Cardiac muscle cell (in vitro differentiated cells and primary cell): ENCODE measurements at regions not wholly inside any gene's neighbourhood (a gene's known extent, or its start where the extent isn't known, plus 50 kb on each side); places are given as distances from the start of the nearest gene placed in this dataset.

Experiments
- DNase-seq, 2 donors: peaks; one replicate each; pipeline versions ENCODE4 v3.0.0 to v3.0.0-alpha.2; 2010 to 2017; ENCODE audit warnings: low read depth in 1 of 2, low spot score in 1 of 2
- H3K27ac ChIP-seq: fragments of 200-600 bp; sonication (generic); 2 replicates; pipeline ENCODE4 v1.5.1; 2016
- H3K27me3 ChIP-seq: fragments of 200-600 bp; sonication (generic); 2 replicates; pipeline ENCODE4 v1.6.0; 2016; ENCODE audit warnings: control low read depth
- H3K36me3 ChIP-seq: fragments of 200-600 bp; sonication (generic); 2 replicates; pipeline ENCODE4 v1.5.1; 2016; ENCODE audit warnings: control low read depth
- H3K4me1 ChIP-seq: fragments of 200-600 bp; sonication (generic); 2 replicates; pipeline ENCODE4 v1.8.1; 2017; ENCODE audit warnings: low read depth, mild to moderate bottlenecking, mixed run types
- H3K4me3 ChIP-seq: fragments of 200-600 bp; sonication (generic); 2 replicates; pipeline ENCODE4 v1.5.1; 2016; ENCODE audit warnings: mild to moderate bottlenecking
- H3K9me3 ChIP-seq: fragments of 200-600 bp; sonication (generic); 2 replicates; pipeline ENCODE4 v1.5.1; 2017; ENCODE audit warnings: low read depth, mild to moderate bottlenecking, control low read depth
- TF ChIP-seq, protein P1 (sequence below): IDR thresholded peaks from 2 replicates; pipeline ENCODE4 v1.5.1; 2012; ENCODE audit warnings: low read depth, mild to moderate bottlenecking, low read length

DNA sequence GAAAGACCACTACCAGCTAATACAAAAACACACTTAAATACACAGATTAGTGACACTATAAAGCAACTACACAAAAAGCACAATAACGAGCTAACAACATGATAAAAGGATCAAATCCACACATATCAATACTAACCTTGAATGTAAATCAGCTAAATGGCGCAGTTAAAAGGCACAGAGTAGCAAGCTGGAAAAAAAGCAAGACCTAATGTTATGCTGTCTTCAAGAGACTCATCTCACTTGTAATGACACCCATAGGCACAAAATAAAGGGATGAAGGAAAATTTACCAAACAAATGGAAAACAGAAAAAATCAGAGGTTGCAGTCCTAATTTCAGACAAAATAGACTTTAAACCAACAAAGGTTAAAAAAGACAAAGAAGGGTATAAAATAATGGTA is 86.3 kb downstream of the NUS1 start:
- H3K27me3 ChIP-seq: no peaks in the 10 kb centered on the region
- TF ChIP-seq, protein P1, sequence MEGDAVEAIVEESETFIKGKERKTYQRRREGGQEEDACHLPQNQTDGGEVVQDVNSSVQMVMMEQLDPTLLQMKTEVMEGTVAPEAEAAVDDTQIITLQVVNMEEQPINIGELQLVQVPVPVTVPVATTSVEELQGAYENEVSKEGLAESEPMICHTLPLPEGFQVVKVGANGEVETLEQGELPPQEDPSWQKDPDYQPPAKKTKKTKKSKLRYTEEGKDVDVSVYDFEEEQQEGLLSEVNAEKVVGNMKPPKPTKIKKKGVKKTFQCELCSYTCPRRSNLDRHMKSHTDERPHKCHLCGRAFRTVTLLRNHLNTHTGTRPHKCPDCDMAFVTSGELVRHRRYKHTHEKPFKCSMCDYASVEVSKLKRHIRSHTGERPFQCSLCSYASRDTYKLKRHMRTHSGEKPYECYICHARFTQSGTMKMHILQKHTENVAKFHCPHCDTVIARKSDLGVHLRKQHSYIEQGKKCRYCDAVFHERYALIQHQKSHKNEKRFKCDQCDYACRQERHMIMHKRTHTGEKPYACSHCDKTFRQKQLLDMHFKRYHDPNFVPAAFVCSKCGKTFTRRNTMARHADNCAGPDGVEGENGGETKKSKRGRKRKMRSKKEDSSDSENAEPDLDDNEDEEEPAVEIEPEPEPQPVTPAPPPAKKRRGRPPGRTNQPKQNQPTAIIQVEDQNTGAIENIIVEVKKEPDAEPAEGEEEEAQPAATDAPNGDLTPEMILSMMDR: no peak
- H3K9me3 ChIP-seq: no peaks in the 10 kb centered on the region
- H3K36me3 ChIP-seq: no peaks in the 10 kb centered on the region
- DNase-seq: no peak
- no peak overlapping the region for H3K4me3 ChIP-seq
- H3K4me1 ChIP-seq: no peaks in the 10 kb centered on the region
- no peak overlapping the region for H3K27ac ChIP-seq

DNA sequence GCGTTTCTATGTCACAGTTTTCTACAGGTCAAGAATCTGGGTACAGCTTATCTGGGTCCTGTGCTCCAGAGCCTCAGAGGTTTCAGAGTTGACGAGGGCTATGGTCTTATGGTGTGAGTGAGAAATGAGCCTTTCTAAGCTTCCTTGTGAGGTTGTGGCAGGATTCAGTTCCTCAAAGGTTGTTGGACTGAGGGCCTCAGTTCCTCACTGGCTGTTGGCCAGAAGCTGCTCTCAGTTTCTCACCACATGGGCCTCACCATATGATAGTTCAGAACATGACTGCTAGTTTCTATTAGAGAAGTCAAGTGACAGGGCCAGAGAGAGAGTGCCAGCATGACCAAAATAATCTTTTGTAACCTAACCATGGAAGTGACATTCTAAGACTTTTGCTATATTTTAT is 96.1 kb downstream of the NUS1 start:
- Histone ChIP-seq H3K4me1 (no peaks in the 10 kb centered on the region), H3K9me3 (peaks cover 3% of the 10 kb centered on the region), H3K36me3 (no peaks in the 10 kb centered on the region), H3K27me3 (no peaks in the 10 kb centered on the region), H3K27ac (no peak overlapping the region), H3K4me3 (no peak overlapping the region)
- TF ChIP-seq, protein P1: no peak
- no peak for DNase-seq

DNA sequence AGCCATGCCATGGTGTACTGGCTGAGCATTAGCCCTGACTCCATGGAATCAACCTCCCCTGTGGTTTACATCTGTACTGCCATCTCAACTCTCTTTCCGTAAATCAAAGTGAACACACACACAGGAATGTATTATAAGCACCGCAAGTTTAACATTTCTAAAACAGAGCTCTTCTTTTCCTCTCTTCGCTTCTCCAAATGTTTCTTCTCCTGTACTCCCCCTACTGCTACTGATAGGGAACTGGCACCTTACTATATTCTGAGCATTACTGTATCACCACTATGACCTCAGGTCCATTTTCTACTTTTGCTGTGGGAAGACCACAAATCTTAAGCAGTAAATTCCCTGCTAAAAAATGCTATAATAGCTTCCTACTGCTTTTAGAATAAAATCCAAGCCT is 101.2 kb downstream of the NUS1 start:
- Histone ChIP-seq H3K4me1 (no peaks in the 10 kb centered on the region), H3K27ac (no peak overlapping the region), H3K9me3 (no peaks in the 10 kb centered on the region), H3K27me3 (no peaks in the 10 kb centered on the region), H3K4me3 (no peak overlapping the region), H3K36me3 (no peaks in the 10 kb centered on the region)
- peak in 1 of 2 donors; percentile 18 for DNase-seq
- TF ChIP-seq, protein P1: no peak

DNA sequence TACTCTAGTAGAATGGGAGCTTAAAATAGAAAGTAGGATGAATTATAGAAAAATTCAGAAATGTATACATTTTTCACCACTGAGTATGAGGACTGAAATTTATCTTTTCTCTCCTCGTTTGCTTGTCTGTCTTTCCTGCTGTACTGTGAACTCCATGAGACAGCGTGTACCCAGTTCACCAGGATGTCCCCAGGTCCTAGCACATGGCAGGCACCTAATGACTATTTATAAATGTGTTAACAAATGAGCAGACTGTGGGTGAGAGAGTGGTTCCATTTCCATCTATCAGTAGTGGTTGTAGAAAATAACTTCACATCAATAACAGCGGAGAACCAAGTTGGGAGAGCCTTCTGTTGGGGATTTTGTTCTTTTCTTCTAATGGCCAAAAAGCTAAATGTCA is 106.3 kb downstream of the NUS1 start:
- Histone ChIP-seq H3K9me3 (no peaks in the 10 kb centered on the region), H3K36me3 (no peaks in the 10 kb centered on the region), H3K4me1 (no peaks in the 10 kb centered on the region), H3K4me3 (no peak overlapping the region), H3K27ac (no peak overlapping the region), H3K27me3 (no peaks in the 10 kb centered on the region)
- TF ChIP-seq, protein P1: no peak
- DNase-seq: no peak

DNA sequence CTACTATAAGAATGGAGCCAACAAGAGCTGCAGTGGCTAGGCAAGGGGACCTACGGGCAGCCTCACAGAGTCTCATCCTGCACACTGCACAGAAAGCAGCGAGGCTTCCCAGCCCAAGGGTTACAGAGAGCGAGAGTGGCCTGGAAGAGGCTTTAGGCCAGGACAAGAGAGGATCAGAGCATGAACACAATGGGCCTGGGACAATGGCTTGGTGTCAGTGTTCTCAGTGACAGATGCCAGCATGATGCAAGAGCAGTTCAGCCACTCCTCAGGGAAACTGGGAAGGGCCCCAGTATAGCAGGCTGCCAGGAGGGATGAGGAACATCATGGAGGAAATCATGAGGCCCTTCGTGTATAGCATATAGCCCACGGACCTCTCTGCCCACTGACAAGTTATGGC is 108.0 kb downstream of the NUS1 start:
- H3K36me3 ChIP-seq: no peaks in the 10 kb centered on the region
- no peak overlapping the region for H3K27ac ChIP-seq
- TF ChIP-seq, protein P1: no peak
- no peaks in the 10 kb centered on the region for H3K9me3 ChIP-seq
- DNase-seq: no peak
- H3K4me3 ChIP-seq: no peak overlapping the region
- no peaks in the 10 kb centered on the region for H3K4me1 ChIP-seq
- no peaks in the 10 kb centered on the region for H3K27me3 ChIP-seq

DNA sequence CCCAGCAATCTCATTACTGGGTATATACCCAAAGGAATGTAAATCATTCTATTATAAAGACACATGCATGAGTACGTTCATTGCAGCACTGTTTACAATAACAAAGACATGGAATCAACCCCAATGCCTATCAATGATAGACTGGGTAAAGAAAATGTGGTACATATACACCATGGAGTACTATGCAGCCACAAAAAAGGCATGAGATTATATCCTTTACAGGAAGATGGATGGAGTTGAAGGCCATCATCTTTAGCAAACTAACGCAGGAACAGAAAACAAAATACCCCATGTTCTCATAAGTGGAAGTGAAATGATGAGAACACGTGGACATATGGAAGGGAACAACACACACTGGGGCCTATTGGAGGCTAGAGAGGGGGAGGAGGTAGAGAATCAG is 115.7 kb downstream of the NUS1 start:
- Histone ChIP-seq H3K4me1 (no peaks in the 10 kb centered on the region), H3K9me3 (no peaks in the 10 kb centered on the region), H3K4me3 (no peak overlapping the region), H3K36me3 (no peaks in the 10 kb centered on the region), H3K27ac (no peak overlapping the region), H3K27me3 (no peaks in the 10 kb centered on the region)
- TF ChIP-seq, protein P1: no peak
- DNase-seq: no peak
